ENCODE measurements at regions not wholly inside any gene's neighbourhood (a gene's known extent, or its start where the extent isn't known, plus 50 kb on each side); places are given as distances from the start of the nearest gene placed in this dataset.

- TF ChIP-seq CTCF (IDR thresholded peaks at IDR 0.05) (no peak), EP300 (IDR thresholded peaks at IDR 0.05) (no peak), POLR2A (IDR thresholded peaks at IDR 0.05) (no peak)
Measured at GRCh38 chr20:57107208-57107607, 159.2 kb downstream of the BMP7 start.
